Esophagus squamous epithelium (tissue), 4 donors: ENCODE measurements at regions not wholly inside any gene's neighbourhood (a gene's known extent, or its start where the extent isn't known, plus 50 kb on each side); places are given as distances from the start of the nearest gene placed in this dataset.

Source experiments
- CTCF ChIP-seq, 6 experiments: fragments of 450-650 bp in 4 of 6; fragments of 200-600 bp in 2 of 6; sonication (generic) in 2 of 6; IDR thresholded peaks; one replicate each; pipeline ENCODE4 v1.5.1; 2016 to 2019; ENCODE audit warnings: antibody characterized with exemption in 6 of 6, mild to moderate bottlenecking in 4 of 6, moderate library complexity in 4 of 6
- POLR2A ChIP-seq, 4 donors: fragments of 450-650 bp; IDR thresholded peaks; one replicate each; pipeline ENCODE4 v1.6.1; 2017; ENCODE audit warnings: antibody characterized with exemption in 4 of 4, mild to moderate bottlenecking in 4 of 4, moderate library complexity in 3 of 4

DNA sequence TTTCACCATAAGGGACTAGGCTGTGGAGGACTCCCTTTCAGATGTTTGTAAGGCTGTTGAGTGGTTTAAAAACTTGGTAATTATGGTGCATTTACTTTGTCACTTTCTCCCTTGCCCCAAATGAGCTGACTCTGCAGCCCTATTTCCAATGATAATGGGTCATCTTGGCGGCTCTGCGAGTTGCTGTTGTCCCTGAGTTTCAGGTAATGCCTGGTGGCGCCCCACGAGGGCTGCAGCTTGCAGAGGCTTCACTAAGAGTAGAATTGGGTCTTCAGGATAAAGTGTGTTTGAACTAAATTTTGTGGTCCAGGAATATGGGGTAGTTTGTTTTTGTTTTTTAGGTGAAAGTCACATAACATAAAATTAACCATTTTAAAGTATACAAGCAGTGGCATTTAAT is 450.1 kb upstream of the CFAP20DC start:
- TF ChIP-seq CTCF (IDR thresholded peaks at IDR 0.05) = no peak
- no peak for TF ChIP-seq POLR2A (IDR thresholded peaks at IDR 0.05)
